Heart right ventricle (tissue), 16 donors: ENCODE measurements at regions not wholly inside any gene's neighbourhood (a gene's known extent, or its start where the extent isn't known, plus 50 kb on each side); places are given as distances from the start of the nearest gene placed in this dataset.

ENCODE experiments used
- ATAC-seq, 8 donors: fragments of 200-7000 bp; cut with Tn5 transposase; one replicate each; pipeline ENCODE4 v1.9.1; 2020; ENCODE audit warnings: mild to moderate bottlenecking in 8 of 8, moderate library complexity in 8 of 8, moderate number of reproducible peaks in 1 of 8
- DNase-seq, 2 donors: peaks; one replicate each; pipeline ENCODE4 v3.0.0-alpha.2; 2020
- H3K27ac ChIP-seq, 10 donors: fragments of 200-600 bp; sonication (generic) in 2 of 10; one replicate each; pipeline versions ENCODE4 v1.5.0 to v1.8.0; 2020 to 2022; ENCODE audit warnings: mild to moderate bottlenecking in 3 of 10
- H3K27me3 ChIP-seq, 7 donors: fragments of 200-600 bp; one replicate each; pipeline ENCODE4 v1.8.0; 2021 to 2022; ENCODE audit warnings: mild to moderate bottlenecking in 2 of 7
- H3K36me3 ChIP-seq, 9 donors: fragments of 200-600 bp; sonication (generic) in 1 of 9; one replicate each; pipeline versions ENCODE4 v1.5.0 to v1.8.0; 2020 to 2022; ENCODE audit warnings: mild to moderate bottlenecking in 2 of 9
- H3K4me1 ChIP-seq, 9 donors: fragments of 200-600 bp; sonication (generic) in 1 of 9; one replicate each; pipeline versions ENCODE4 v1.5.0 to v1.8.0; 2020 to 2022; ENCODE audit warnings: mild to moderate bottlenecking in 4 of 9
- H3K4me3 ChIP-seq, 10 donors: fragments of 200-600 bp; sonication (generic) in 2 of 10; one replicate each; pipeline versions ENCODE4 v1.5.0 to v1.8.0; 2020 to 2022; ENCODE audit warnings: mild to moderate bottlenecking in 7 of 10, moderate library complexity in 2 of 10
- H3K9me3 ChIP-seq, 11 donors: fragments of 200-600 bp in 10 of 11; sonication (generic) in 2 of 11; one replicate each; pipeline versions ENCODE4 v1.5.0 to v1.8.0; 2013 to 2022; ENCODE audit warnings: mild to moderate bottlenecking in 2 of 11, control low read depth in 1 of 11, moderate library complexity in 1 of 11
- WGBS, 2 donors: extraction: QIAGEN DNeasy Blood & Tissue Kit; methylation state at CpG; one replicate each; pipeline ENCODE4 v1.1.7; 2013; ENCODE audit warnings: inconsistent platforms in 1 of 2; 5-methylcytosine and 5-hydroxymethylcytosine counted together
- intact Hi-C, 10 donors: fragments of 100-400 bp; cut with DNase I; formaldehyde crosslinking; loops; one replicate each; pipeline versions ENCODE4 v1.11.1 to v1.14.2; 2022
- TF ChIP-seq, protein P1 (sequence below), 9 donors: fragments of 200-600 bp; sonication (generic) in 2 of 9; IDR thresholded peaks; one replicate each; pipeline versions ENCODE4 v1.5.0 to v1.8.0; 2021 to 2022; ENCODE audit warnings: antibody characterized with exemption in 9 of 9, mild to moderate bottlenecking in 5 of 9, moderate library complexity in 1 of 9
- donor health status: Arrhythmogenic right ventricular cardiomyopathy.
- donor health status: ischemic (EF 13 %, LVEDD 7.1; RV severe dilation, severe dysfunction).
- donor health status: healthy with polysubstance abuse.
- donor health status: DM: no; HTN: yes; CAD: no.
- donor health status: DM: no; HTN: no; CAD: no.
- donor health status: ischemic (EF 25% LVEDD 6.9; RV normal size, moderate dysfunction).
- donor health status: ischemic (EF 25% LVEDD 5.7; RV mildly dilated, moderate dysfunction).
- donor health status: healthy.
- donor health status: DM: yes; HTN: yes; CAD: no.
- donor health status: Ischemic cardiomyopathy.
- donor health status: ischemic (EF 35%, LVEDD 5.7; RV mildly dilated, moderate dysfunction).
- donor health status: nonischemic (EF 11% LVEDD 7.7; RV severe dilation, severe dysfunction).
- donor health status: DM: yes; HTN: yes; CAD: no.
- donor health status: PGD.
- donor health status: ischemic (EF 29% LVEDD 5.4; RV normal size, mild dysfunction).
- donor health status: nonischemic (EF 23%, LVEDD 6.1; RV moderate dilation, normal function).

DNA sequence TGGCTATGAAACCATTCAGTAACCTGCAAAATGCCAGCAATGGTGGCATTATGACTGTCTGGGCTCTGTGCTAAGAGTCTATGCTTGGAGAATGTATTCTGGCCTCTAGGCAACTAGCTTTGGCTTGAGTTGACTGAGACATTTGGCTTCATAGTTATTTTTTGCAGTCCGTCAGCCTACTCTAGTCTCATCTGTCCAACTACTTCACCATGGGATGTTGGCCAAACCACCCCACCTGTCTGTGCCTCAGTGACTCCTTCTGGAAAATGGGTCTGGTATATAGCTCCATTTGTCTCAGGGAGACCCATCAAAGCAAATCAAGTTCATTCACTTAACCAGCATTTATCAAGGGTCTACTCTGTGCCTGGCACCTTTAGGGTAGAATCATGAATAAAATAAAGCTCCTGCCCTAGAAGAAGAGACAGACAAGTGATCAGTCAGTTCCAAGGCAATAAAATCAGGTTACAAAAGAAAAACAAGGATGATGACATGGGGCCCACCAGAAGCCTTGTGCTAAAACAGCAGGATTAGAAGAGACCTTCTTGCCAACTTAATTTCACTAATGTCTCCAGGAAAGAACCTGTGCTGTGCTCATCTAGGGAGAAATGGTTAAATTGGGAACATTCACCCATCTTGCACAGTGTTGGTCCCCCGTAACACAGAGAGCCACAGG, 102.4 kb upstream of the ARMC2 start:
- Histone ChIP-seq H3K36me3 (no peaks in the 10 kb centered on the region), H3K4me1 (peaks cover 0 to 22% (median 10%) of the 10 kb centered on the region in 9 donors), H3K27ac (no peak overlapping the region), H3K9me3 (no peaks in the 10 kb centered on the region), H3K4me3 (no peak overlapping the region), H3K27me3 (no peaks in the 10 kb centered on the region)
- ATAC-seq (no peak), DNase-seq (no peak)
- intact Hi-C loops, result no loop called here
- WGBS, 2 donors, result 73 to 88% methylated on average over 2 of the region's 2 CpGs
- TF ChIP-seq, protein P1, sequence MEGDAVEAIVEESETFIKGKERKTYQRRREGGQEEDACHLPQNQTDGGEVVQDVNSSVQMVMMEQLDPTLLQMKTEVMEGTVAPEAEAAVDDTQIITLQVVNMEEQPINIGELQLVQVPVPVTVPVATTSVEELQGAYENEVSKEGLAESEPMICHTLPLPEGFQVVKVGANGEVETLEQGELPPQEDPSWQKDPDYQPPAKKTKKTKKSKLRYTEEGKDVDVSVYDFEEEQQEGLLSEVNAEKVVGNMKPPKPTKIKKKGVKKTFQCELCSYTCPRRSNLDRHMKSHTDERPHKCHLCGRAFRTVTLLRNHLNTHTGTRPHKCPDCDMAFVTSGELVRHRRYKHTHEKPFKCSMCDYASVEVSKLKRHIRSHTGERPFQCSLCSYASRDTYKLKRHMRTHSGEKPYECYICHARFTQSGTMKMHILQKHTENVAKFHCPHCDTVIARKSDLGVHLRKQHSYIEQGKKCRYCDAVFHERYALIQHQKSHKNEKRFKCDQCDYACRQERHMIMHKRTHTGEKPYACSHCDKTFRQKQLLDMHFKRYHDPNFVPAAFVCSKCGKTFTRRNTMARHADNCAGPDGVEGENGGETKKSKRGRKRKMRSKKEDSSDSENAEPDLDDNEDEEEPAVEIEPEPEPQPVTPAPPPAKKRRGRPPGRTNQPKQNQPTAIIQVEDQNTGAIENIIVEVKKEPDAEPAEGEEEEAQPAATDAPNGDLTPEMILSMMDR (IDR thresholded peaks at IDR 0.05), result no peak

DNA sequence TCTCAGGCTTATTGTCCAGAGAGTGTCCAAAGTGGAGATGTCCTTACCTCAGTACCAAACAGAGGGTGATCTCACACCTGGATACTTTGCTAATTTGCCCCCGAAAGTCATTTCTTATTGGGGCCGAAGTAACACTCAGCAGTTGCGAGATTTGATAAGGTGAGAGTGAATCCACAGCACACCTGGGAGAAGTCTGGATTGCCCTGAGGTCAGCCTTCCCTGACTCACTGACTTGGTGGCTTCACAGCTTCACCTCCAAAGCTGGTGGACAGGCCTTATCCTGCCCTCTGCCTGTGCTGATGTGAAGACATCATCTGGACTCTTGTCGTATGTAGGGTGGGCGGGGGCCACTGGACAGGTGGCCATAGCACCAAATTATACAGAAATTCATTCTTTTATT, 101.9 kb upstream of the ARMC2 start:
- TF ChIP-seq, protein P1 (IDR thresholded peaks at IDR 0.05), result no peak
- intact Hi-C loops, result no loop called here
- H3K9me3 ChIP-seq, result no peaks in the 10 kb centered on the region
- WGBS, 2 donors, result 93 to 98% methylated on average over 5 of the region's 5 CpGs
- H3K36me3 ChIP-seq, result no peaks in the 10 kb centered on the region
- DNase-seq (no peak), ATAC-seq (no peak)
- H3K27me3 ChIP-seq, result no peaks in the 10 kb centered on the region
- H3K4me3 ChIP-seq, result no peak overlapping the region
- no peak overlapping the region for H3K27ac ChIP-seq
- peaks cover 0 to 20% (median 8%) of the 10 kb centered on the region in 9 donors for H3K4me1 ChIP-seq

DNA sequence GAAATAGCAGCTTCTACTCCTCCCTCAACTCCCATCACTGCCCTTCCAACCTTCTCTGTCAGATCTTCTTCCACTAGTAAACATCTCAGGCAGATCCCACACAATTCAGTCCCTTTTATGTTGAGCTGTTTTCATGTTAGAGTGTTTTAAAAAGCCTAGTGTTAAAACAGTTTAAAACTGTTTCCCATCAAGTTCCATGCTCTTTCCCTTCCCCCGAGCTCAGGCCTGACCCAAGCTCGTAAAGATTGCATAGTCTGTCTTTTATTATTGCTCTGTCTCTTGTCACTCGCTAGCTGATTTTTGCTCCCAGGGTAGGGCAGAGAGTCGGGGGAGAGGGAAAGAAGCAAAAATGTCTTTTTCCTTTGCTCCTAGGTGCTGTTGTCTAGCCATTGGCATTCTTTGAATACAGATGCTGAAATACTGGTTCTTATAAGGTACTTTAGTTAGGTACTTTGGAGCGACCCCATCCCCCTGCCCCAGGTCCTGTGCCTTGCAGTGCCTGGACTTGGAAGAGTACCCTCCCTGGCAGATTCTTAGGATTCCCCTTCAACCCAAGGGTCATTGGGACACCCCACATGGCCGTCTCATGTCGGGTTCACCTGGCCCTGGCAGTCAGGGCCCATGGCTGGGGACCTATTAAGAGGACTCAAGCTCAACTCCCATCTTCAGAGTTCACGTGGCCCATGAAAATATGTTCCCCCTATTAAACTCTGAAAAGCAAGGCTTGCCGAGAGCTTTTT, 101.2 kb upstream of the ARMC2 start:
- ATAC-seq, result no peak
- H3K36me3 ChIP-seq, result no peaks in the 10 kb centered on the region
- intact Hi-C loops, result no loop called here

GRCh38 chr6:108748055-108748454, 100.2 kb upstream of the ARMC2 start:
- TF ChIP-seq, protein P1 (IDR thresholded peaks at IDR 0.05), result no peak
- Histone ChIP-seq H3K9me3 (no peaks in the 10 kb centered on the region), H3K27ac (no peak overlapping the region), H3K4me1 (peaks cover 0 to 25% (median 7%) of the 10 kb centered on the region in 9 donors), H3K4me3 (no peak overlapping the region), H3K27me3 (no peaks in the 10 kb centered on the region), H3K36me3 (no peaks in the 10 kb centered on the region)
- intact Hi-C loops, result no loop called here
- DNase-seq (no peak), ATAC-seq (no peak)
- WGBS, 2 donors, result 81 to 89% methylated on average over 1 of the region's 1 CpG

More for the DNA sequence above, 101.2 kb upstream of the ARMC2 start:
- no peak for DNase-seq
- Histone ChIP-seq H3K4me1 (peaks cover 0 to 16% (median 2%) of the 10 kb centered on the region in 9 donors), H3K27me3 (no peaks in the 10 kb centered on the region), H3K4me3 (no peak overlapping the region), H3K9me3 (no peaks in the 10 kb centered on the region), H3K27ac (no peak overlapping the region)
- TF ChIP-seq, protein P1 (IDR thresholded peaks at IDR 0.05), result no peak
- WGBS, 2 donors, result 95 to 96% methylated on average over 9 of the region's 9 CpGs
